Spinal cord (tissue), 9 donors: ENCODE measurements at regions not wholly inside any gene's neighbourhood (a gene's known extent, or its start where the extent isn't known, plus 50 kb on each side); places are given as distances from the start of the nearest gene placed in this dataset.
"Not testable (repeated sequence)": the region's sequence is repeated elsewhere in the genome, so short reads cannot be mapped to it uniquely, and the experiment has no call there.

ENCODE experiments used
- DNase-seq, 6 donors: peaks; one replicate each; pipeline versions ENCODE4 v3.0.0 to v3.0.0-alpha.2; 2013 to 2015; ENCODE audit warnings: low spot score in 6 of 6, low read depth in 4 of 6
- H3K27ac ChIP-seq: one replicate; pipeline ENCODE4 v1.5.1; 2013; ENCODE audit warnings: low read depth, low read length, control low read depth
- H3K27me3 ChIP-seq: one replicate; pipeline ENCODE4 v1.6.1; 2013; ENCODE audit warnings: low read length; ENCODE audit not compliant: control insufficient read depth, insufficient read depth
- H3K36me3 ChIP-seq: one replicate; pipeline ENCODE4 v1.6.1; 2013; ENCODE audit warnings: low read length; ENCODE audit not compliant: control insufficient read depth, insufficient read depth
- H3K4me1 ChIP-seq: one replicate; pipeline ENCODE4 v1.6.1; 2013; ENCODE audit warnings: low read length; ENCODE audit not compliant: control insufficient read depth, insufficient read depth
- H3K4me3 ChIP-seq: one replicate; pipeline ENCODE4 v1.5.1; 2013; ENCODE audit warnings: low read depth, low read length, control low read depth
- H3K9me3 ChIP-seq: one replicate; pipeline ENCODE4 v1.6.1; 2013; ENCODE audit warnings: low read length; ENCODE audit not compliant: control insufficient read depth, insufficient read depth
- WGBS: methylation state at CpG from one replicate; pipeline ENCODE4 v1.1.5; 2013; ENCODE audit warnings: missing lambda C conversion rate; ENCODE audit not compliant: insufficient coverage; 5-methylcytosine and 5-hydroxymethylcytosine counted together
- donor health status: healthy.

GRCh38 chr14:106141242-106142220 is 615.1 kb downstream of the TMEM121 start:
- Histone ChIP-seq H3K36me3 (no peaks in the 10 kb centered on the region), H3K27ac (no peak overlapping the region), H3K27me3 (no peaks in the 10 kb centered on the region), H3K9me3 (no peaks in the 10 kb centered on the region), H3K4me1 (no peaks in the 10 kb centered on the region), H3K4me3 (no peak overlapping the region)
- DNase-seq = no peak
- 76% methylated on average over 10 of the region's 18 CpGs for WGBS

- not testable (repeated sequence) for H3K27me3 ChIP-seq, H3K36me3 ChIP-seq, H3K9me3 ChIP-seq, DNase-seq, H3K4me1 ChIP-seq, H3K4me3 ChIP-seq, H3K27ac ChIP-seq
- WGBS = 72% methylated on average over 6 of the region's 6 CpGs
Measured at GRCh38 chr14:106145731-106146130, 619.3 kb downstream of the TMEM121 start.

DNA sequence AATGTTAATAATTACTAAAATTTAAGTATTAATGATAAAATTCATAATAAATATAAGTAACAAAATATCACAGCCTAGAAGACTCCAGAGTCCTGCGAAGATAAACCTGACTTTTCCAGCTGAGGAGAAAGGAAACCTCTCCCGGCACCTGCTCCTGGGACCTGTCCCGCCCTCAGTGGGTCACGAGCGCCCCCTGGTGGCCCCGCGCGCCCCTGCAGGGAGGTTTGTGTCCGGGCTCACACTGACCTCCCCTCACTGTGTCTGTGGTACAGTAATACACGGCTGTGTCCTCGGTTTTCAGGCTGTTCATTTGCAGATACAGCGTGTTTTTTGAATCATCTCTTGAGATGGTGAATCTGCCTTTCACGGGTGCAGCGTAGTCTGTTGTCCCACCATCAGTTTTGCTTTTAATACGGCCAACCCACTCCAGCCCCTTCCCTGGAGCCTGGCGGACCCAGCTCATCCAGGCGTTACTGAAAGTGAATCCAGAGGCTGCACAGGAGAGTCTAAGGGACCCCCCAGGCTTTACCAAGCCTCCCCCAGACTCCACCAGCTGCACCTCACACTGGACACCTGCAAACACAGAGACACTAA is 627.1 kb downstream of the TMEM121 start:
- not testable (repeated sequence) for DNase-seq
- 29% methylated on average over 16 of the region's 17 CpGs for WGBS

GRCh38 chr14:106163316-106163715 is 636.9 kb downstream of the TMEM121 start:
- Histone ChIP-seq H3K27me3 (no peaks in the 10 kb centered on the region), H3K27ac (no peak overlapping the region), H3K36me3 (no peaks in the 10 kb centered on the region), H3K9me3 (no peaks in the 10 kb centered on the region), H3K4me3 (no peak overlapping the region), H3K4me1 (no peaks in the 10 kb centered on the region)
- DNase-seq = no peak
- WGBS = no CpG with 5 or more reads among the region's 3 CpGs

More for the DNA sequence above, 627.1 kb downstream of the TMEM121 start:
- H3K27ac ChIP-seq, H3K4me1 ChIP-seq, H3K36me3 ChIP-seq, H3K9me3 ChIP-seq, H3K4me3 ChIP-seq, H3K27me3 ChIP-seq: not testable (repeated sequence)

DNA sequence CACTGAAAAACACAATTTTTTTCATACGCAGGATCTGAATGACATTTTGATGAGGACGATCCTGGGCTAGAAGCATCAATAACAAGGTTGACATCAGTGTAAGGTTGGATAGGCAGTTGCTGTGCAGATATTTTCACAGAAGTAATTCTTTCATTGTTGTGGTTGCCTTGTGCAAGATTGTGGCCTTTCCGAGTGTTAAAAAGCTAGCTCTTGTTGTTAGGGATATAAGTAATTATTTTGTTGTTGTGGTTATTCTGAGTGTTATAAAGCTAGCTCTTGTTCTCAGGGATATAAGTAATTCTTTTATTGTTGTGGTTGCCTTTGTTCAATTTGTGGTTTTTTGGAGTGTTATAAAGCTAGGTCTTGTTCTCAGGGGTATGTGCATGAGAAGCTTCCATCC is 637.4 kb downstream of the TMEM121 start:
- H3K9me3 ChIP-seq, H3K36me3 ChIP-seq, H3K4me1 ChIP-seq, H3K4me3 ChIP-seq, DNase-seq, H3K27ac ChIP-seq, H3K27me3 ChIP-seq: not testable (repeated sequence)
- WGBS = 91% methylated on average over 2 of the region's 3 CpGs

- H3K9me3 ChIP-seq = no peaks in the 10 kb centered on the region
- H3K4me1 ChIP-seq = no peaks in the 10 kb centered on the region
- no peak overlapping the region for H3K4me3 ChIP-seq
- no peak overlapping the region for H3K27ac ChIP-seq
- no peaks in the 10 kb centered on the region for H3K27me3 ChIP-seq
- no peaks in the 10 kb centered on the region for H3K36me3 ChIP-seq
- 67% methylated on average over 3 of the region's 3 CpGs for WGBS
- no peak for DNase-seq
Measured at GRCh38 chr14:106166232-106166631, 639.8 kb downstream of the TMEM121 start.

- Histone ChIP-seq H3K27ac (no peak overlapping the region), H3K4me3 (no peak overlapping the region), H3K27me3 (no peaks in the 10 kb centered on the region), H3K9me3 (no peaks in the 10 kb centered on the region), H3K4me1 (no peaks in the 10 kb centered on the region), H3K36me3 (no peaks in the 10 kb centered on the region)
- DNase-seq = no peak
- 59% methylated on average over 10 of the region's 10 CpGs for WGBS
Measured at GRCh38 chr14:106166650-106167204, 640.3 kb downstream of the TMEM121 start.

GRCh38 chr14:106170163-106170658 is 643.8 kb downstream of the TMEM121 start:
- H3K4me1 ChIP-seq, H3K36me3 ChIP-seq, H3K27ac ChIP-seq, DNase-seq, H3K27me3 ChIP-seq, H3K4me3 ChIP-seq, H3K9me3 ChIP-seq: not testable (repeated sequence)
- 37% methylated on average over 10 of the region's 13 CpGs for WGBS

- 11% methylated on average over 2 of the region's 7 CpGs for WGBS
- no peak for DNase-seq
- no peak overlapping the region for H3K4me3 ChIP-seq
- peaks cover 4% of the 10 kb centered on the region for H3K9me3 ChIP-seq
- no peaks in the 10 kb centered on the region for H3K36me3 ChIP-seq
- H3K4me1 ChIP-seq = no peaks in the 10 kb centered on the region
- no peaks in the 10 kb centered on the region for H3K27me3 ChIP-seq
- H3K27ac ChIP-seq = no peak overlapping the region
Measured at GRCh38 chr14:106174206-106174605, 647.8 kb downstream of the TMEM121 start.
